Gastrocnemius medialis (tissue), 4 donors: ENCODE measurements at regions not wholly inside any gene's neighbourhood (a gene's known extent, or its start where the extent isn't known, plus 50 kb on each side); places are given as distances from the start of the nearest gene placed in this dataset.
"Not testable (repeated sequence)": the region's sequence is repeated elsewhere in the genome, so short reads cannot be mapped to it uniquely, and the experiment has no call there.

Experiments
- ATAC-seq, 2 donors: fragments of 150-250 bp; one replicate each; pipeline ENCODE4 v1.9.1; 2016
- DNase-seq, 2 donors: peaks; one replicate each; pipeline ENCODE4 v3.0.0-alpha.2; 2019
- H3K27ac ChIP-seq, 4 donors: fragments of 200-600 bp; sonication (generic); 1 replicate in 1 of 4; 2 replicates in 3 of 4; pipeline ENCODE4 v1.5.1; 2016 to 2018; ENCODE audit warnings: mild to moderate bottlenecking in 2 of 4, moderate library complexity in 1 of 4
- H3K27me3 ChIP-seq, 3 donors: fragments of 200-600 bp; sonication (generic) in 2 of 3; 1 replicate in 1 of 3; 2 replicates in 2 of 3; pipeline versions ENCODE4 v1.5.1 to v1.6.0; 2016 to 2019; ENCODE audit warnings: mild to moderate bottlenecking in 1 of 3, moderate library complexity in 1 of 3
- H3K36me3 ChIP-seq, 2 donors: fragments of 200-600 bp; sonication (generic) in 1 of 2; one replicate each; pipeline ENCODE4 v1.5.1; 2017 to 2018
- H3K4me1 ChIP-seq, 2 donors: fragments of 200-600 bp; sonication (generic) in 1 of 2; one replicate each; pipeline ENCODE4 v1.5.1; 2016 to 2017; ENCODE audit warnings: mild to moderate bottlenecking in 2 of 2
- H3K4me3 ChIP-seq, 4 donors: fragments of 200-600 bp; sonication (generic) in 3 of 4; 1 replicate in 1 of 4; 2 replicates in 3 of 4; pipeline ENCODE4 v1.5.1; 2016 to 2019; ENCODE audit warnings: mild to moderate bottlenecking in 2 of 4
- H3K9me3 ChIP-seq, 3 donors: fragments of 200-600 bp; sonication (generic) in 2 of 3; 1 replicate in 1 of 3; 2 replicates in 2 of 3; pipeline ENCODE4 v1.5.1; 2016 to 2019
- POLR2A ChIP-seq, 2 donors: fragments of 450-650 bp; IDR thresholded peaks; one replicate each; pipeline ENCODE4 v1.6.1; 2017; ENCODE audit warnings: antibody characterized with exemption in 2 of 2, mild to moderate bottlenecking in 2 of 2, moderate library complexity in 2 of 2
- in situ Hi-C, 4 donors: fragments of 200-750 bp; cut with MboI; loops; one replicate each; pipeline versions ENCODE4 v1.15.0 to v1.8.0; 2017; ENCODE audit warnings: low sequenced_read_pairs in 4 of 4
- intact Hi-C: fragments of 100-400 bp; cut with DNase I; formaldehyde crosslinking; loops from one replicate; pipeline ENCODE4 v1.15.1; 2023; ENCODE audit warnings: low total_unique reads
- TF ChIP-seq, protein P1 (sequence below), 5 experiments: fragments of 450-650 bp in 3 of 5; fragments of 200-600 bp in 2 of 5; sonication (generic) in 2 of 5; IDR thresholded peaks in 4 of 5; conservative IDR thresholded peaks in 1 of 5; 1 replicate in 4 of 5; 2 replicates in 1 of 5; pipeline ENCODE4 v1.5.1; 2016 to 2019; ENCODE audit warnings: antibody characterized with exemption in 5 of 5, mild to moderate bottlenecking in 3 of 5, moderate library complexity in 3 of 5

DNA sequence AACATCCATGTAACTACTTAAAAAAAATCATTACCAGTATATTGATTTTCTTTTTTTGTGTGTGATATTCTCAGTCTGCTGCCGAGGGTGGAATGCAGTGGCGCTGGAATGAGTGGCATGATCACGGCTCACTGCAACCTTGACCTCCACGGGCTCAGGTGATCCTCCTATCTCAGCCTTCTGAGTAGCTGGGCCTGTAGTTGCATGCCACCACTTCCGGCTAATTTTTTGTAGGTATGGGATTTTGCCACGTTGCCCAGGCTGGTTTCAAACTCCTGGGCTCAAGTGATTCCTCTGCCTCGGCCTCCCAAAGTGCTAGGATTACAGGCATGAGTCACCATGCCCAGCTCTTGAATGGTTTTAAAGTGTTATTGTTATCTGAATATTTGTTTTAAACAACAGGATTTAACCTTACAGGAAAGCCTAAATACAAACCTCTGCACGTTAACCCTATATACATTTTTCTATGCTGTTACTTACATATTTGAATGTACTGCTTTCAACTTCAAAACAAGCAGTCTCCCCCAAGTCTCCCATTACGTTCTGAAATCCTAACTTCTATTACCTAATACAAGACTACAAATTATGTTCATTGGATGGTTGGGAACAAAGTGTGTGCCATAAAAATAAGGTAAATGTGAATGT, 61.7 kb downstream of the KPNA2 start:
- TF ChIP-seq POLR2A (IDR thresholded peaks at IDR 0.05), result no peak
- TF ChIP-seq, protein P1, sequence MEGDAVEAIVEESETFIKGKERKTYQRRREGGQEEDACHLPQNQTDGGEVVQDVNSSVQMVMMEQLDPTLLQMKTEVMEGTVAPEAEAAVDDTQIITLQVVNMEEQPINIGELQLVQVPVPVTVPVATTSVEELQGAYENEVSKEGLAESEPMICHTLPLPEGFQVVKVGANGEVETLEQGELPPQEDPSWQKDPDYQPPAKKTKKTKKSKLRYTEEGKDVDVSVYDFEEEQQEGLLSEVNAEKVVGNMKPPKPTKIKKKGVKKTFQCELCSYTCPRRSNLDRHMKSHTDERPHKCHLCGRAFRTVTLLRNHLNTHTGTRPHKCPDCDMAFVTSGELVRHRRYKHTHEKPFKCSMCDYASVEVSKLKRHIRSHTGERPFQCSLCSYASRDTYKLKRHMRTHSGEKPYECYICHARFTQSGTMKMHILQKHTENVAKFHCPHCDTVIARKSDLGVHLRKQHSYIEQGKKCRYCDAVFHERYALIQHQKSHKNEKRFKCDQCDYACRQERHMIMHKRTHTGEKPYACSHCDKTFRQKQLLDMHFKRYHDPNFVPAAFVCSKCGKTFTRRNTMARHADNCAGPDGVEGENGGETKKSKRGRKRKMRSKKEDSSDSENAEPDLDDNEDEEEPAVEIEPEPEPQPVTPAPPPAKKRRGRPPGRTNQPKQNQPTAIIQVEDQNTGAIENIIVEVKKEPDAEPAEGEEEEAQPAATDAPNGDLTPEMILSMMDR (IDR thresholded peaks at IDR 0.05 in 4 of 5, conservative IDR thresholded peaks at IDR 0.05 in 1 of 5), result no peak
- in situ Hi-C loops, result no loop called here

DNA sequence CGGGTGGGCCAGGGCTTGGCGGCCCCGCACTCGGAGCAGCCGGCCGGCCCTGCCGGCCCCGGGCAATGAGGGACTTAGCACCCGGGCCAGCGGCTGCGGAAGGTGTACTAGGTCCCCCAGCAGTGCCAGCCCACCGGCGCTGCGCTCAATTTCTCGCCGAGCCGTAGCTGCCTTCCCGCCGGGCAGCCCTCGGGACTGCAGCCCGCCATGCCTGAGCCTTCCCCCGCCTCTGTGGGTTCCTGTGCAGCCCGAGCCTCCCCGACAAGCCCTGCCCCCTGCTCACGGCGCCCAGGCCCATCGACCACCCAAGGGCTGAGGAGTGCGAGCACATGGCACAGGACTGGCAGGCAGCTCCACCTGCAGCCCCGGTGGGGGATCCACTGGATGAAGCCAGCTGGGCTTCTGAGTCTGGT, 63.8 kb downstream of the KPNA2 start:
- H3K36me3 ChIP-seq, H3K9me3 ChIP-seq, ATAC-seq, H3K27ac ChIP-seq, H3K4me3 ChIP-seq, H3K27me3 ChIP-seq, intact Hi-C loops, DNase-seq, in situ Hi-C loops: not testable (repeated sequence)
- H3K4me1 ChIP-seq, result peaks cover 13 to 14% of the 10 kb centered on the region in 2 donors

More for the DNA sequence above, 61.7 kb downstream of the KPNA2 start:
- H3K27me3 ChIP-seq, result no peaks in the 10 kb centered on the region
- intact Hi-C loops, result no loop called here
- no peak for DNase-seq
- H3K36me3 ChIP-seq, result no peaks in the 10 kb centered on the region
- no peak overlapping the region for H3K4me3 ChIP-seq
- H3K27ac ChIP-seq, result no peak overlapping the region
- peaks cover 0 to 3% of the 10 kb centered on the region in 2 donors for H3K4me1 ChIP-seq
- no peaks in the 10 kb centered on the region for H3K9me3 ChIP-seq
- ATAC-seq, result no peak

DNA sequence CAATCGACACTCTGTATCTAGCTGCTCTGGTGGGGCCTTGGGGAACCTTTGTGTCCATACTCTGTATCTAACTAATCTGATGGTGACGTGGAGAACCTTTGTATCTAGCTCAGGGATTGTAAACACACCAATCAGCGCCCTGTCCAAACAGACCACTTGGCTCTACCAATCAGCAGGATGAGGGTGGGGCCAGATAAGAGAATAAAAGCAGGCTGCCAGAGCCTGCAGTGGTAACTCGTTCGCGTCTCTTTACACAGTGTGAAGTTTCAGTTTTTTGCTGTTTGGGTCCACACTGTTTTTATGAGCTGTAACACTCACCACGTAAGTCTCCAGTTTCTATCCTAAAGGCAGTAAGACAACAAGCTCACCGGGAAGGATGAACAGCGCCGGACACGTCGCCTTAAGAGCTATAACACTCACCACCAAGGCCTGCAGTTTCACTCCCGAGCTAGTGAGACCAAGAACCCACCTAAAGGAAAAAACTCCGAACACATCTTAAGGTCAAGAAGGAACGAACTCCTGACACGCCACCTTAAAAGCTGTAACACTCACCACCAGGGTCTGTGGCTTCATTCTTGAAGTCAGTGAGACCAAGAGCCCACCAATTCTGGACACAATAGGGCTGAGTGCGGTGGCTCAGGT, 64.6 kb downstream of the KPNA2 start:
- peak overlapping the region in 1 of 4 donors; percentile 92 for H3K27ac ChIP-seq
- in situ Hi-C loops, result no loop called here
- intact Hi-C loops, result loop anchor here (2.0 to 5.0 kb wide), 2 partner anchors 137 to 367 kb away; no protein-coding TSS in a partner anchor
- DNase-seq (no peak), ATAC-seq (no peak)
- TF ChIP-seq POLR2A (IDR thresholded peaks at IDR 0.05), result no peak
- TF ChIP-seq, protein P1 (IDR thresholded peaks at IDR 0.05 in 4 of 5, conservative IDR thresholded peaks at IDR 0.05 in 1 of 5), result no peak
- H3K36me3 ChIP-seq, result no peaks in the 10 kb centered on the region
- H3K9me3 ChIP-seq, result no peaks in the 10 kb centered on the region
- H3K4me3 ChIP-seq, result no peak overlapping the region
- H3K27me3 ChIP-seq, result no peaks in the 10 kb centered on the region
- peaks cover 13 to 14% of the 10 kb centered on the region in 2 donors for H3K4me1 ChIP-seq

DNA sequence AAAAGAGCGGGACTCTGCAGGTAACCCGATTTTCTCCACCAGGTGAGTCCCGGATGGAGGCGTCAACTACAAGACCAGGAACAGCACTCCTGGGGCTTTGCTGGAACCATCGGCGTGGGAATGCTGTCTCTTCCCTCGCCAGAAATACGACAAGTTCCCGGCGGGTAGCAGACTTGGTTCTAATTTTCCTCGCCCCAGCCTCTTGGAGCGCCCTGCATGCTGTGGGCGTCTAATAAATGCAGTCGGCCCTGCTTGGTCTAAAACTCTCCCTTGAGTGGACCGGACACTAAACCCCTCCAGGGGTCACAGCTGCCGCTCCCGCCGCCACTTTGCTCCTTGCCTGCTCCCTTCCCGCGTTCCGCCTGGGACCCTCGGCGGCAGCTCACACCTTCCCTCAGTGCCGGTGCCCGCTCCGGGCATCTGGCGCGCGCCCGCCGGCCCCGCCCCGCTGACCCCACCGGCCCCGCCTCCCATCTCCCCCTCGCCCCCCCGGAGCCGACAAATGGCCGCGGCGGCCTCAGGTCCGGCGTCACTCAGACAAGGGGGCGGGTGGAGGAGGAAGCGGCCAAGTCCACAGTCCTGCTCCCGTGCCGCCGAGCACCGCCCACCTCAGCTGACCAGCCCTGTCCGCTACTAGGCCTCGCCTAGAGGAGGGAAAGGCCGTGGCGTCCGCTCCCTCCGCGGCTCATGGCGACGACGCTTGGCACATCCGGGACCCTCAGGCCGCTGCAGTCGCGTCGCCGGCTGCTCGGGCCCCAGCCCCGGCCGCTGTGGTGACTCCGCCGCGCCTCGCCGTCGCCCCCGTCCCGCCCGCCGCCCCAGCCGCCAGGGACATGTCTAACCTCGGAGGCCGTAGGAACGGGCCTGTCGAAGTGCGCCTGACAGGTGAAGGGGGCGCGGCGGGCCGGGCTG, 65.8 kb downstream of the KPNA2 start:
- intact Hi-C loops, result loop anchor here (1.0 to 5.0 kb wide), 3 partner anchors 66 to 366 kb away; partner anchors contain the start of gene KPNA2

More for the DNA sequence above, 65.8 kb downstream of the KPNA2 start:
- no peaks in the 10 kb centered on the region for H3K36me3 ChIP-seq
- H3K9me3 ChIP-seq, result no peaks in the 10 kb centered on the region
- DNase-seq (peak; percentile 96), ATAC-seq (peak; percentile 97 to 98)
- peaks cover 13 to 14% of the 10 kb centered on the region in 2 donors for H3K4me1 ChIP-seq
- H3K27me3 ChIP-seq, result no peaks in the 10 kb centered on the region
- H3K4me3 ChIP-seq, result peak overlapping the region; percentile 79 to 99 (median 82)
- peak overlapping the region; percentile 86 to 97 (median 91) for H3K27ac ChIP-seq
- peak; percentile 84 to 95 for TF ChIP-seq POLR2A (IDR thresholded peaks at IDR 0.05)
- TF ChIP-seq, protein P1 (IDR thresholded peaks at IDR 0.05 in 4 of 5, conservative IDR thresholded peaks at IDR 0.05 in 1 of 5), result peak in 1 of 5 experiments; percentile 11
- in situ Hi-C loops, result no loop called here
